CD14-positive monocyte (primary cell): ENCODE measurements at regions not wholly inside any gene's neighbourhood (a gene's known extent, or its start where the extent isn't known, plus 50 kb on each side); places are given as distances from the start of the nearest gene placed in this dataset.

Experiments used
- DNase-seq, 3 donors: peaks; one replicate each; pipeline ENCODE4 v3.0.0-alpha.2; 2011 to 2022
- H2AFZ ChIP-seq: 2 replicates; pipeline ENCODE4 v1.6.0; 2012; ENCODE audit warnings: mild to moderate bottlenecking, low read depth, low read length, inconsistent platforms; ENCODE audit not compliant: insufficient read depth, poor library complexity, severe bottlenecking
- H3K27ac ChIP-seq, 2 donors: 1 replicate in 1 of 2; 2 replicates in 1 of 2; pipeline ENCODE4 v1.5.1; 2012 to 2013; ENCODE audit warnings: low read length in 2 of 2, control low read depth in 1 of 2, inconsistent platforms in 1 of 2, low read depth in 1 of 2, mild to moderate bottlenecking in 1 of 2
- H3K27me3 ChIP-seq, 2 donors: one replicate each; pipeline versions ENCODE4 v1.6.0 to v1.6.1; 2011 to 2013; ENCODE audit warnings: low read length in 2 of 2; ENCODE audit not compliant: control insufficient read depth in 2 of 2, insufficient read depth in 2 of 2
- H3K36me3 ChIP-seq, 2 donors: replicated peaks in 1 of 2; 1 replicate in 1 of 2; 2 replicates in 1 of 2; pipeline versions ENCODE4 v1.5.1 to v1.6.1; 2012 to 2013; ENCODE audit warnings: low read length in 2 of 2, control low read depth in 1 of 2, inconsistent platforms in 1 of 2, mild to moderate bottlenecking in 1 of 2; ENCODE audit not compliant: insufficient read depth in 2 of 2, control insufficient read depth in 1 of 2
- H3K4me1 ChIP-seq, 2 donors: 1 replicate in 1 of 2; 2 replicates in 1 of 2; pipeline versions ENCODE4 v1.5.1 to v1.6.1; 2012 to 2013; ENCODE audit warnings: low read length in 2 of 2, control low read depth in 1 of 2, inconsistent platforms in 1 of 2, mild to moderate bottlenecking in 1 of 2, moderate library complexity in 1 of 2; ENCODE audit not compliant: insufficient read depth in 2 of 2, control insufficient read depth in 1 of 2
- H3K4me2 ChIP-seq: replicated peaks from 2 replicates; pipeline ENCODE3; 2012; ENCODE audit warnings: low read length, moderate library complexity, mild to moderate bottlenecking; ENCODE audit not compliant: poor library complexity, severe bottlenecking; ENCODE audit errors: extremely low read depth
- H3K4me3 ChIP-seq, 3 experiments: fragments of 200-600 bp in 1 of 3; sonication (generic) in 1 of 3; replicated peaks in 1 of 3; 1 replicate in 2 of 3; 2 replicates in 1 of 3; pipeline ENCODE4 v1.5.1; 2011 to 2013; ENCODE audit warnings: low read length in 3 of 3, mild to moderate bottlenecking in 3 of 3, control low read depth in 2 of 3, low read depth in 2 of 3, inconsistent platforms in 1 of 3, moderate library complexity in 1 of 3
- H3K79me2 ChIP-seq: 2 replicates; pipeline ENCODE4 v1.6.0; 2012; ENCODE audit warnings: mild to moderate bottlenecking, control low read depth, inconsistent platforms, low read length, moderate library complexity; ENCODE audit not compliant: insufficient read depth
- H3K9ac ChIP-seq: 2 replicates; pipeline ENCODE4 v1.6.0; 2017; ENCODE audit warnings: low read length, mild to moderate bottlenecking; ENCODE audit not compliant: insufficient read depth, poor library complexity, severe bottlenecking
- H3K9me3 ChIP-seq, 2 donors: replicated peaks in 1 of 2; 1 replicate in 1 of 2; 2 replicates in 1 of 2; pipeline versions ENCODE4 v1.5.1 to v1.6.1; 2012 to 2013; ENCODE audit warnings: low read length in 2 of 2, control low read depth in 1 of 2; ENCODE audit not compliant: control insufficient read depth in 1 of 2, insufficient read depth in 1 of 2
- H4K20me1 ChIP-seq: 2 replicates; pipeline ENCODE4 v1.6.0; 2012; ENCODE audit warnings: mild to moderate bottlenecking, low read length, control low read depth, moderate library complexity; ENCODE audit not compliant: insufficient read depth
- H3K27ac Mint-ChIP-seq, 7 donors: one replicate each; pipeline ENCODE4 v1.8.0; 2020; ENCODE audit warnings: mild to moderate bottlenecking in 7 of 7, mixed read lengths in 7 of 7, moderate library complexity in 6 of 7, inconsistent platforms in 2 of 7
- H3K27me3 Mint-ChIP-seq, 3 donors: one replicate each; pipeline ENCODE4 v1.8.0; 2021 to 2022; ENCODE audit warnings: low read depth in 3 of 3, mild to moderate bottlenecking in 3 of 3, mixed read lengths in 3 of 3, moderate library complexity in 3 of 3, inconsistent platforms in 1 of 3
- H3K36me3 Mint-ChIP-seq, 2 donors: one replicate each; pipeline ENCODE4 v1.8.0; 2020; ENCODE audit warnings: mixed read lengths in 2 of 2, inconsistent platforms in 1 of 2, mild to moderate bottlenecking in 1 of 2
- H3K4me1 Mint-ChIP-seq: one replicate; pipeline ENCODE4 v1.8.0; 2020; ENCODE audit warnings: mild to moderate bottlenecking, mixed read lengths
- H3K4me3 Mint-ChIP-seq, 2 donors: one replicate each; pipeline ENCODE4 v1.8.0; 2020; ENCODE audit warnings: mild to moderate bottlenecking in 2 of 2, mixed read lengths in 2 of 2, moderate library complexity in 1 of 2
- H3K9me3 Mint-ChIP-seq, 7 donors: one replicate each; pipeline ENCODE4 v1.8.0; 2020 to 2022; ENCODE audit warnings: mixed read lengths in 7 of 7, mild to moderate bottlenecking in 6 of 7, moderate library complexity in 6 of 7, inconsistent platforms in 2 of 7
- WGBS: methylation state at CpG from one replicate; pipeline ENCODE4 v1.1.5; 2013; ENCODE audit warnings: missing lambda C conversion rate; ENCODE audit not compliant: insufficient coverage; 5-methylcytosine and 5-hydroxymethylcytosine counted together
- intact Hi-C, 2 donors: fragments of 100-400 bp; cut with micrococcal nuclease; formaldehyde crosslinking; loops; one replicate each; pipeline versions ENCODE4 v1.15.0 to v1.15.1; 2023
- TF ChIP-seq, protein P1 (sequence below): fragments of 200-600 bp; IDR thresholded peaks from one replicate; pipeline ENCODE4 v1.8.0; 2022; ENCODE audit warnings: antibody characterized with exemption, mild to moderate bottlenecking

DNA sequence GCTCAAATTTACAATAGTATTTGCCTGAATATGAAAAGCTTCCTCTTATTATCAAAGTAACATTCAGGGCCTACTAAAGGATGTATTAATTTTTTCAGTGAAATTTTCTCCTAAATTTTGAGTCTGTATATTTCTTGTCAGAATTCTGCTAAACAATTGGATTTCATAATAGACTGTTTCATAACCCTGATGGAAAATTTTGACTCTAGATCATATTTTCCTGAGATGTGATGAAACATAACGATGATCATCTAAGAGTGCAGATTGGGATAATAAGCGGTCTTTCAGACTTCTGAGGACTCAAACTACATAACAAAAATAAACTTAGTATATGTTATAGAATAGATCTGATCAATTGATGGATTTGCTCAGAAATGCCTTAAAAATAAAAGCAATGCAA, 574.5 kb upstream of the TBL1XR1 start:
- WGBS: no CpG with 5 or more reads among the region's 2 CpGs

DNA sequence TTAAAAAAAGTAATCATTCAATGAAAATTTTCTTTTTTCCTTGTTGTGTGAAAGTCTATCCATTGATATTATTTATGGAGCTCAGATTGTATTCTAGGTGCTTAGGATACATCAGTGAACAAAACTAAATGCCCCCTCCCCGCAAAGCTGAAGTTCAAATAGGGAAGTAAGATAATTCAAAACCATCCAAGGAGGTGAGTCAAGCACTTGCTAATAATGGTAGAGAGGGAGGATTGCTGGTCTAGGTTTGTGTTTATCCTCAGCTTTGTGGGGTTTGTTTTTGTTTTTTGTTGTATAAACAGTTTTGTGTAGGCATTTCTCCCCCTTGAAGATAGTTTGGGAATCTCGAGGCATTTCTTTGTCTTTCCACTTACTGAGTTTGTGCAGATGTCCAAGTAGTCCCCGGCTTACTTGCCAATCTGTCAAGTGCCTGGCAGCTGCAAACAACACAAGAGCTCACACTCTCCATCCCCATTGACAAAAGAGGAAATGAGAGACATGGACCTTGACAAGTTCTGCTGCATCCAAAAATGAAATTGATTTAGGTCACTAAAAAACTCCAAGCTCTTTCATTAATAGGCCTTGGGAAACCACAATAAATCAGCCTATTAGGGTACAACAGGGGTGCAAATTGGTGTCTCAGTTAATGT, 575.8 kb upstream of the TBL1XR1 start:
- TF ChIP-seq, protein P1, sequence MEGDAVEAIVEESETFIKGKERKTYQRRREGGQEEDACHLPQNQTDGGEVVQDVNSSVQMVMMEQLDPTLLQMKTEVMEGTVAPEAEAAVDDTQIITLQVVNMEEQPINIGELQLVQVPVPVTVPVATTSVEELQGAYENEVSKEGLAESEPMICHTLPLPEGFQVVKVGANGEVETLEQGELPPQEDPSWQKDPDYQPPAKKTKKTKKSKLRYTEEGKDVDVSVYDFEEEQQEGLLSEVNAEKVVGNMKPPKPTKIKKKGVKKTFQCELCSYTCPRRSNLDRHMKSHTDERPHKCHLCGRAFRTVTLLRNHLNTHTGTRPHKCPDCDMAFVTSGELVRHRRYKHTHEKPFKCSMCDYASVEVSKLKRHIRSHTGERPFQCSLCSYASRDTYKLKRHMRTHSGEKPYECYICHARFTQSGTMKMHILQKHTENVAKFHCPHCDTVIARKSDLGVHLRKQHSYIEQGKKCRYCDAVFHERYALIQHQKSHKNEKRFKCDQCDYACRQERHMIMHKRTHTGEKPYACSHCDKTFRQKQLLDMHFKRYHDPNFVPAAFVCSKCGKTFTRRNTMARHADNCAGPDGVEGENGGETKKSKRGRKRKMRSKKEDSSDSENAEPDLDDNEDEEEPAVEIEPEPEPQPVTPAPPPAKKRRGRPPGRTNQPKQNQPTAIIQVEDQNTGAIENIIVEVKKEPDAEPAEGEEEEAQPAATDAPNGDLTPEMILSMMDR: no peak
- H3K79me2 ChIP-seq: no peaks in the 10 kb centered on the region
- peaks cover 22 to 29% of the 10 kb centered on the region in 2 donors for H3K4me1 ChIP-seq
- H3K27me3 Mint-ChIP-seq: peaks cover 0 to 3% (median 0%) of the 10 kb centered on the region in 3 donors
- H3K4me3 ChIP-seq: no peak overlapping the region
- H3K9me3 Mint-ChIP-seq: peaks cover 2 to 15% (median 7%) of the 10 kb centered on the region in 7 donors
- peak overlapping the region in 2 of 7 donors; percentile 15 to 24 for H3K27ac Mint-ChIP-seq
- intact Hi-C loops: loop anchor here in 1 of 2 donors (10.0 kb wide), 1 partner anchor 408 kb away; no protein-coding TSS in a partner anchor
- H3K4me3 Mint-ChIP-seq: no peak overlapping the region
- H3K9me3 ChIP-seq: peaks cover 0 to 8% of the 10 kb centered on the region in 2 donors
- H3K4me2 ChIP-seq: no peak overlapping the region
- no peaks in the 10 kb centered on the region for H3K36me3 ChIP-seq
- no peak overlapping the region for H3K27ac ChIP-seq
- H4K20me1 ChIP-seq: no peaks in the 10 kb centered on the region
- H2AFZ ChIP-seq: no peak overlapping the region
- no peak overlapping the region for H3K9ac ChIP-seq
- 20% methylated on average over 1 of the region's 3 CpGs for WGBS
- DNase-seq: peak in 2 of 3 donors; percentile 11 to 12
- peaks cover 42% of the 10 kb centered on the region for H3K4me1 Mint-ChIP-seq
- H3K27me3 ChIP-seq: no peaks in the 10 kb centered on the region
- H3K36me3 Mint-ChIP-seq: no peaks in the 10 kb centered on the region

More for the DNA sequence above, 574.5 kb upstream of the TBL1XR1 start:
- no peak overlapping the region for H3K27ac ChIP-seq
- peaks cover 0 to 9% of the 10 kb centered on the region in 2 donors for H3K9me3 ChIP-seq
- no peak overlapping the region for H3K9ac ChIP-seq
- TF ChIP-seq, protein P1: no peak
- H3K36me3 ChIP-seq: no peaks in the 10 kb centered on the region
- H3K4me2 ChIP-seq: no peak overlapping the region
- H3K27me3 ChIP-seq: no peaks in the 10 kb centered on the region
- Mint-ChIP-seq H3K36me3 (no peaks in the 10 kb centered on the region), H3K4me3 (no peak overlapping the region), H3K27me3 (peaks cover 0 to 3% (median 0%) of the 10 kb centered on the region in 3 donors), H3K9me3 (peaks cover 2 to 19% (median 9%) of the 10 kb centered on the region in 7 donors), H3K4me1 (peaks cover 35% of the 10 kb centered on the region), H3K27ac (no peak overlapping the region)
- no peak overlapping the region for H3K4me3 ChIP-seq
- peaks cover 17 to 25% of the 10 kb centered on the region in 2 donors for H3K4me1 ChIP-seq
- DNase-seq: no peak
- H4K20me1 ChIP-seq: no peaks in the 10 kb centered on the region
- intact Hi-C loops: loop anchor here in 1 of 2 donors (10.0 kb wide), 1 partner anchor 407 kb away; no protein-coding TSS in a partner anchor
- no peak overlapping the region for H2AFZ ChIP-seq
- no peaks in the 10 kb centered on the region for H3K79me2 ChIP-seq
